Left lung (tissue), 4 donors: ENCODE measurements at regions not wholly inside any gene's neighbourhood (a gene's known extent, or its start where the extent isn't known, plus 50 kb on each side); places are given as distances from the start of the nearest gene placed in this dataset.

Experiments
- ATAC-seq: fragments of 200-7000 bp; cut with Tn5 transposase; one replicate; pipeline ENCODE4 v1.9.1; 2020; ENCODE audit warnings: moderate library complexity
- DNase-seq, 4 donors: peaks; one replicate each; pipeline ENCODE4 v3.0.0-alpha.2; 2013 to 2020
- H3K27ac ChIP-seq, 2 donors: fragments of 200-600 bp; sonication (generic) in 1 of 2; one replicate each; pipeline versions ENCODE4 v1.5.0 to v1.8.0; 2020 to 2021
- H3K27me3 ChIP-seq, 2 donors: fragments of 200-600 bp; sonication (generic) in 1 of 2; one replicate each; pipeline versions ENCODE4 v1.5.0 to v1.8.0; 2020 to 2021
- H3K36me3 ChIP-seq, 2 donors: fragments of 200-600 bp; sonication (generic) in 1 of 2; one replicate each; pipeline versions ENCODE4 v1.5.0 to v1.8.0; 2020 to 2021
- H3K4me1 ChIP-seq, 2 donors: fragments of 200-600 bp; one replicate each; pipeline ENCODE4 v1.8.0; 2021
- H3K4me3 ChIP-seq, 2 donors: fragments of 200-600 bp; sonication (generic) in 1 of 2; one replicate each; pipeline versions ENCODE4 v1.5.0 to v1.8.0; 2020 to 2021; ENCODE audit warnings: mild to moderate bottlenecking in 1 of 2
- H3K9me3 ChIP-seq, 2 donors: fragments of 200-600 bp; sonication (generic) in 1 of 2; one replicate each; pipeline versions ENCODE4 v1.5.0 to v1.8.0; 2020 to 2021
- intact Hi-C, 2 donors: fragments of 100-400 bp; cut with DNase I; formaldehyde crosslinking; loops; one replicate each; pipeline versions ENCODE4 v1.11.2 to v1.14.2; 2022
- TF ChIP-seq, protein P1 (sequence below), 2 donors: fragments of 200-600 bp; sonication (generic) in 1 of 2; IDR thresholded peaks; one replicate each; pipeline versions ENCODE4 v1.5.0 to v1.8.0; 2021; ENCODE audit warnings: antibody characterized with exemption in 2 of 2
- donor health status: DM: no; HTN: yes; CAD: no.
- donor health status: DM: no; HTN: no; CAD: no.

DNA sequence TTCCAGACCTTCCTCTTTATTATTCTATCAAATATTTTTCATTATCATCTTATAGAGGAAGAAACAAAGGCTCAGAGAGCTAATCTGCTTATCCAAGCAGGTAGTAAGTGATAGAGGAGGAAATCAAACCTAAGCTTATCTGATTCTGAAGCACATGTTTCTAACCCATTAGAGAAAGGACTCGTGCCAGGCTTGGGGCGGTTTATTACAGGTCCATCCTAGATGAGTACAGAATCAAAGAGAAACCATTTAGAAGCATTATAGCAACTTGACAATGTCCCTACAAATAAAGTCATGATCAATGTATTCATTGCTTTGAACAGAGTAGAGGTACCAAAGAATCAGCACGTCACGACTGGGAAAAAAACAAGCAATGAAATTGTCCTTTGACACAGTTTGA is 303.0 kb downstream of the CYRIA start:
- H3K9me3 ChIP-seq, result peaks cover 0 to 4% of the 10 kb centered on the region in 2 donors
- TF ChIP-seq, protein P1, sequence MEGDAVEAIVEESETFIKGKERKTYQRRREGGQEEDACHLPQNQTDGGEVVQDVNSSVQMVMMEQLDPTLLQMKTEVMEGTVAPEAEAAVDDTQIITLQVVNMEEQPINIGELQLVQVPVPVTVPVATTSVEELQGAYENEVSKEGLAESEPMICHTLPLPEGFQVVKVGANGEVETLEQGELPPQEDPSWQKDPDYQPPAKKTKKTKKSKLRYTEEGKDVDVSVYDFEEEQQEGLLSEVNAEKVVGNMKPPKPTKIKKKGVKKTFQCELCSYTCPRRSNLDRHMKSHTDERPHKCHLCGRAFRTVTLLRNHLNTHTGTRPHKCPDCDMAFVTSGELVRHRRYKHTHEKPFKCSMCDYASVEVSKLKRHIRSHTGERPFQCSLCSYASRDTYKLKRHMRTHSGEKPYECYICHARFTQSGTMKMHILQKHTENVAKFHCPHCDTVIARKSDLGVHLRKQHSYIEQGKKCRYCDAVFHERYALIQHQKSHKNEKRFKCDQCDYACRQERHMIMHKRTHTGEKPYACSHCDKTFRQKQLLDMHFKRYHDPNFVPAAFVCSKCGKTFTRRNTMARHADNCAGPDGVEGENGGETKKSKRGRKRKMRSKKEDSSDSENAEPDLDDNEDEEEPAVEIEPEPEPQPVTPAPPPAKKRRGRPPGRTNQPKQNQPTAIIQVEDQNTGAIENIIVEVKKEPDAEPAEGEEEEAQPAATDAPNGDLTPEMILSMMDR (IDR thresholded peaks at IDR 0.05), result no peak
- ATAC-seq, result no peak
- no peaks in the 10 kb centered on the region for H3K36me3 ChIP-seq
- no peak overlapping the region for H3K4me3 ChIP-seq
- no peak overlapping the region for H3K27ac ChIP-seq
- DNase-seq, result no peak
- intact Hi-C loops, result no loop called here
- no peaks in the 10 kb centered on the region for H3K27me3 ChIP-seq
- H3K4me1 ChIP-seq, result no peaks in the 10 kb centered on the region

DNA sequence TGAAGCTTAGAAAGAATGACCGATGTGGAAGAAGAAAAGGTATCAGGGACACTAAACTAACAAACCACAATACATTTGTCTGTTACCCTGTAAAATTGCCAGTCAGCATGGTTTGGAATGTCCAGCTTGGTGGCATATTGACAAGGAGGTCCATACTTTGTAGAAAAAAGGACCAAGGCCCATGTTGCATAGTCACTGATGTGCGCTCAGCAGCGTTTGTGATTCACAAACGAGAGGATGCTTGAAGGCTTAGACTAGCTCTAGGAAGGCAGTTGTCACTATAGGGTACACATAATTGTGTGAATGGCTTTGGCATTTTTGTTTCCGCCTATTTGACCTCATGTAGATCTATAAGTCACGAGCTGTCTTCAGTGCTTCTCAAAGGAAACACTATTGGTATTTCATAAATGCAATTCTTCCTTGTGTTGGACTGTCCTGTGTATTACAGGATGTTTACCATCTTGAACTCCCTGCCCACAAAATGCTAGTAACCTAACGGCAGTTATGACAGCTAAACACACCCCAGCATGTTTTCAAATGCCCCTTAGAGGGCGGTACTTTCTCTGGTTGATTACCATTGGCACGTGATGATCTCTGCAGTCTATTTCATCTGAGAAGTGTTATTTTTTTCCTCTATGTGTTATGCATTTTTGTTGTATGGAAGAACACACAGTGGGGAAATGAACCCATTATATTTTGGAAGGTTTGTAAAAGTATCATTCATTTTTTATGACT is 304.2 kb downstream of the CYRIA start:
- Histone ChIP-seq H3K27me3 (no peaks in the 10 kb centered on the region), H3K4me3 (no peak overlapping the region), H3K9me3 (peaks cover 0 to 16% of the 10 kb centered on the region in 2 donors), H3K4me1 (no peaks in the 10 kb centered on the region), H3K27ac (no peak overlapping the region), H3K36me3 (no peaks in the 10 kb centered on the region)
- ATAC-seq (no peak), DNase-seq (no peak)
- TF ChIP-seq, protein P1 (IDR thresholded peaks at IDR 0.05), result no peak
- intact Hi-C loops, result no loop called here

DNA sequence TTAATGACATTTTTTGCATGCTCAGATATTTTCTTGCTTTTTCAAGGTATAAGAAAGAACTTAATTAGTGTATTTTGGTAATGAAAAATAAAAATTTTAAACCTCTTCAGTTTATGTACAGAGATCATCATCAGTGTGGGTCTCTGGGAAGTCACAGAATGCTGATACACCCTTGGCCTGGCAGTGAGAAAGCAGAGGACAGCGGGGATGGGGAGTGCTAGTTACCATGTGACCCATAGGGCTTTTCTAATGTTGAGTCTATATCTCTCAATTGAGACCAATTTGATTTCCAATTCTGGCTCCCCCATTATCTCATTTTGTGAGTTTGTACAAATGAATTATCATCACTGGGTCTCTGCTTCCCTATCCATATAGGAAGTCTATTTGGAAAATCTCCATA is 305.7 kb downstream of the CYRIA start:
- Histone ChIP-seq H3K27ac (no peak overlapping the region), H3K4me3 (no peak overlapping the region), H3K36me3 (no peaks in the 10 kb centered on the region), H3K4me1 (no peaks in the 10 kb centered on the region), H3K9me3 (peaks cover 0 to 16% of the 10 kb centered on the region in 2 donors), H3K27me3 (no peaks in the 10 kb centered on the region)
- TF ChIP-seq, protein P1 (IDR thresholded peaks at IDR 0.05), result no peak
- no peak for ATAC-seq
- no peak for DNase-seq
- intact Hi-C loops, result no loop called here

DNA sequence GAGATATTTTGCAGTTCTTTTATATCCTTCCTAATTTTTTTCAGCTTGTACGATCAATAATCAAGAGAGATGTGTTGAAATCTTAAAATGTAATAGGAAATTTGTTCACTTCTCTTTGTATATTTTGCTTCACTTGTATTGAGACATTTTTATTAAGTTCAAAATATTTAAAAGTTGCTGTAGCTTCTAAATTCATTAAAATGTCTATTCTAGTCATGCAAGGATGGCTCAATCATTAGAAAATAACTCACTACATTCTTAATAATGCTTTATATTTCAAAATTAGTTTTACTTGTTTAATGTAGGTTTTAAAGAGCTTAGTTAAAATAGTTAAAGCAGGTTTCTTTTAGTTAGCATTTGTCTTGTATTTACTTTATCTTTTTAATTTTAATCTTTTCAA is 308.4 kb downstream of the CYRIA start:
- H3K36me3 ChIP-seq, result no peaks in the 10 kb centered on the region
- H3K4me1 ChIP-seq, result no peaks in the 10 kb centered on the region
- TF ChIP-seq, protein P1 (IDR thresholded peaks at IDR 0.05), result no peak
- intact Hi-C loops, result no loop called here
- H3K9me3 ChIP-seq, result peaks cover 0 to 16% of the 10 kb centered on the region in 2 donors
- DNase-seq (no peak), ATAC-seq (no peak)
- no peak overlapping the region for H3K4me3 ChIP-seq
- H3K27me3 ChIP-seq, result no peaks in the 10 kb centered on the region
- no peak overlapping the region for H3K27ac ChIP-seq

DNA sequence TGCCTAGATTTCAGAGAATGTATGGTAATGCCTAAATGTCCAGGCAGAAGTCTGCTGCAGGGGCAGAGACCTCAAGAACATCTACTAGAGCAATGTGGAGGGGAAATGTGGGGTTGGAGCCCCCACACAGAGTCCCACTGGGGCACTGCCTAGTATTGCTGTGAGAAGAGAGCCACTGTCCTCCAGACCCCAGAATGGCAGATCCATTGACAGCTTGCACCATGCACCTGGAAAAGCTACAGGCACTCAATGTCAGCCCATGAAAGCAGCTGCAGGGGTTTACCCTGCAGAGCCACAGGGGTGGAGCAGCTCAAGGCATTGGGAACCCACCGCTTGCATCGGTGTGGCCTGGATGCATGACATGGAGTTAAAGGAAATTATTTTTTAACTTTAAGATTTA is 314.1 kb downstream of the CYRIA start:
- ATAC-seq (no peak), DNase-seq (no peak)
- intact Hi-C loops, result no loop called here
- no peaks in the 10 kb centered on the region for H3K36me3 ChIP-seq
- TF ChIP-seq, protein P1 (IDR thresholded peaks at IDR 0.05), result no peak
- H3K27ac ChIP-seq, result no peak overlapping the region
- peaks cover 0 to 11% of the 10 kb centered on the region in 2 donors for H3K9me3 ChIP-seq
- H3K4me1 ChIP-seq, result no peaks in the 10 kb centered on the region
- H3K27me3 ChIP-seq, result no peaks in the 10 kb centered on the region
- H3K4me3 ChIP-seq, result no peak overlapping the region
